ENCODE measurements at regions not wholly inside any gene's neighbourhood (a gene's known extent, or its start where the extent isn't known, plus 50 kb on each side); places are given as distances from the start of the nearest gene placed in this dataset.

DNA sequence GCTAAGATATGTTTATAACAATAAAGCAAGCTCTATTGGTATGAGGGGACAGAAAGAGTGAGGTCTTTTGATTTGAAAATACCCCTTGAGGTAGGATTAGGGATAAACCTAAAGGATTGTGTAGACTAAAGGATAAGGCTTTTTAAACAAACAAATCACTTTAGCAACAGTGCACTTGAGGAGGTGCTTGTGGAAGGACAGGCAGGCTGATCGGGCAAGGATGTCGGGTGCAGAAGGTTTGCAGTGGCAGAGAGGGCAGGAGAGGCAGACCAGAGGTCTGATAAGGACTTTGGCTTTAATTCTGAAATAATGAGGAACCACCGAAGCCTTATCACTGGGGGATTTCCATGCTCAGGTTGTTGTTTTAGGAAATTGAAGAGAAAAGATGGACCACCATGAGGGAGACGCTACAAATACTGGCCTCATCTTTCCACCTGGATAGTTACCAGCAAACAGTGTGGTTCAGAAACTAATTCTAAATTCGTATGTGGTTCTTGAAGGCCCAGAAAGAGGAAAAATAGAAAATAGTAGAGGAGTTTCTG lies 119.5 kb upstream of the KLF6 start:
- TF ChIP-seq, protein P1, sequence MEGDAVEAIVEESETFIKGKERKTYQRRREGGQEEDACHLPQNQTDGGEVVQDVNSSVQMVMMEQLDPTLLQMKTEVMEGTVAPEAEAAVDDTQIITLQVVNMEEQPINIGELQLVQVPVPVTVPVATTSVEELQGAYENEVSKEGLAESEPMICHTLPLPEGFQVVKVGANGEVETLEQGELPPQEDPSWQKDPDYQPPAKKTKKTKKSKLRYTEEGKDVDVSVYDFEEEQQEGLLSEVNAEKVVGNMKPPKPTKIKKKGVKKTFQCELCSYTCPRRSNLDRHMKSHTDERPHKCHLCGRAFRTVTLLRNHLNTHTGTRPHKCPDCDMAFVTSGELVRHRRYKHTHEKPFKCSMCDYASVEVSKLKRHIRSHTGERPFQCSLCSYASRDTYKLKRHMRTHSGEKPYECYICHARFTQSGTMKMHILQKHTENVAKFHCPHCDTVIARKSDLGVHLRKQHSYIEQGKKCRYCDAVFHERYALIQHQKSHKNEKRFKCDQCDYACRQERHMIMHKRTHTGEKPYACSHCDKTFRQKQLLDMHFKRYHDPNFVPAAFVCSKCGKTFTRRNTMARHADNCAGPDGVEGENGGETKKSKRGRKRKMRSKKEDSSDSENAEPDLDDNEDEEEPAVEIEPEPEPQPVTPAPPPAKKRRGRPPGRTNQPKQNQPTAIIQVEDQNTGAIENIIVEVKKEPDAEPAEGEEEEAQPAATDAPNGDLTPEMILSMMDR (IDR thresholded peaks at IDR 0.05 in 8 of 11, conservative IDR thresholded peaks at IDR 0.05 in 3 of 11), result no peak
- no peak for TF ChIP-seq POLR2AphosphoS5 (IDR thresholded peaks at IDR 0.05)
- TF ChIP-seq POLR2A (IDR thresholded peaks at IDR 0.05), result no peak
